ENCODE measurements at regions not wholly inside any gene's neighbourhood (a gene's known extent, or its start where the extent isn't known, plus 50 kb on each side); places are given as distances from the start of the nearest gene placed in this dataset.

DNA sequence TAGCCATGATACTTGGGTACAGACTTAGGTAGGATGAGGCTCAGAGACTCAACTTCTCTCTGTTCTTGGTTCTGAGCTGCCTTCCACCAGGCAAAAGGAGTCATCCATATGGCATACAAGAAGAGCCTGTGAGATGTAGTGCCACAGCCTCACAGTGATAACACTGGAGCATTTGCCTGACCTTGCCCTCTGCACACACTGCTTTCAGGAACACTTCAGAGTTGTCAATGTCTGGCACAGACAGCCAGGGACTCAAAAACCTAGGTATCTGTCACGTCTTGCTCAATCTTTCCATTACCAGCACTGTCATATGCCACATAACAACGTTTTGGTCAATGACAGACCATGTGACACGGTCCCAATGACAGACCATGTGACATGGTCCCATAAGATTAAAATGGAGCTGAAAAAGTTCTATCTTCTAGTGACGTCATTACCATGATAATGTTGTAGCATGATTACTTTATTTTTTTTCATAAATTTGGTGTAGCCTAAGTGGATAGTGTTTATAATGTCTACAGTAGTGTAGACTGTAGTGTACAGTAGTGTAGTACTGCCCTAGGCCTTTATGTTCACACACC, 199.9 kb upstream of the CTTNBP2NL start:
- in situ Hi-C loops (cut with HindIII; ENCODE audit: low sequenced_read_pairs), result no loop called here

DNA sequence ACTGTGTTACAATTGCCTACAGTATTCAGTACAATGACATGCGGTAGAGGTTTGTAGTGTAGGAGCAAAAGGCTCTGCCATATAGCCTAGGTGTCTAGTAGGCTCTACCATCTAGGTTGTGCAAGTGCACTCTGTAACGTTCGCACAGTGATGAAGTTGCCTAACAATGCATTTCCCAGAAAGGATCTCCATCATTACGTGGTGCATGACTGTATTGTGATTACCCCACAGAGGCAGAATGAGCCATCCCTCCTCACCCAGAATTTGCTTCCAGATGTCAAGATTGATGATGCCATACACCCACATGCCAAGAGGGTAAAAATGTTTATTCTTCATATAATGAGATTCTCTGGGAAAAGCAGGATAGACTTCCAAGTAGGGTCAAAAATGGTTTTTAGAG, 199.3 kb upstream of the CTTNBP2NL start:
- in situ Hi-C loops (cut with HindIII; ENCODE audit: low sequenced_read_pairs), result no loop called here

DNA sequence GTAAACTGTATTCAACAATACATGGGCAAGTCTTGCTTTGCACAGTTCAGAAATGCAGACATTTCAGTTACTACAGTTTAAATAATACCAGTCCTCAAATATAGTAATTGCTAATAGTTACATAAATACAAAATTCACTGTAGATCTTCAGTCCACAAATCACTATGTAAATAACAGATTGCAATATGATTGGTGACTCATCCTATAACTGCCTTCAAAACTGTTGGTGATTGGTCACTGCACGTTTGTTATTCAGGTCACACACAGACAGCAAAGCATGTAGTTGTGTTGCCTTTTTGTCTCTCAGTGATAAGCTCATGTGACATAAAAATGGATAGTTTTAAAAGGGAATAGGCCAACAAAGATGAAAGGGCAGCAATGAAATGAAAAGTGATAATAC, 186.5 kb upstream of the CTTNBP2NL start:
- in situ Hi-C loops (cut with HindIII; ENCODE audit: low sequenced_read_pairs), result no loop called here

DNA sequence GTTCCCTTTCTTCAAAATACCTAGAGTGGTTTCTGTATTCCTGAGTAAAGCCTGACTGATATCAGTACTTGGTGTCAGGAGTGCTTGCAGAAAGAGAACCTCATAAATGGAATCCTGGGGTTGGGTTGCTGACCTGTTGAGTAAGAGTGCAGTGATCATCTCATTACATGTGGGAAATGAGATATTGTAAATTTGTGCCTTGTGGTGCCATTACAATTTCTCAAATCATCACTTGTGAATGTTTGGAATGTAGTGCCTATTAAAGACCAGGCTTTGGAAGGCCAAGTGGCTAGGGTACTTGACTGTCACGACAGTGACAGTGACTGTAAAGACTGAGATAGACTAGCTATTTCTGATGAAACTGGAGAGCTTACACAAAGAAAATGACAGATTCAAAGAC, 176.7 kb upstream of the CTTNBP2NL start:
- in situ Hi-C loops (cut with HindIII; ENCODE audit: low sequenced_read_pairs), result no loop called here

DNA sequence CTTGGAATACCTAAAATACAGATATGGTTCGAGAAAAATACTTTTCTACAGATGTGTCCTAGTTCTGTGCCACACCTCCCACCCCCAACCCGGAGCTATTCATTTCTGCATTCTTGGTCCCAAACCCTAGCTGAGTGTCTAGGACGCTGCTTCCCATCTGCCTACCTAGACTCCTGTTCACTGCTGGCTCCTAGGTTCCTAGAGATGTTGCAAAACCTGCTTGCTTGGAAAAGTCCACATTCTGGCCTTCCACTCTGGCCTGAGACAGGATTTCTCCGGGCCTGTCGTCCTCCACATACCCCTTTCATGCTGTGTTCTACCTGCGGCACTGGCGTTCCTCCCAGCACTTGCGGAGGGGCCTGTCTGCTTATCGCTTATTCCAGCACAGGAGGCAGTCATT, 165.8 kb upstream of the CTTNBP2NL start:
- in situ Hi-C loops (cut with HindIII; ENCODE audit: low sequenced_read_pairs), result loop anchor here (25.0 kb wide), 1 partner anchor 107 kb away; no protein-coding TSS in a partner anchor

DNA sequence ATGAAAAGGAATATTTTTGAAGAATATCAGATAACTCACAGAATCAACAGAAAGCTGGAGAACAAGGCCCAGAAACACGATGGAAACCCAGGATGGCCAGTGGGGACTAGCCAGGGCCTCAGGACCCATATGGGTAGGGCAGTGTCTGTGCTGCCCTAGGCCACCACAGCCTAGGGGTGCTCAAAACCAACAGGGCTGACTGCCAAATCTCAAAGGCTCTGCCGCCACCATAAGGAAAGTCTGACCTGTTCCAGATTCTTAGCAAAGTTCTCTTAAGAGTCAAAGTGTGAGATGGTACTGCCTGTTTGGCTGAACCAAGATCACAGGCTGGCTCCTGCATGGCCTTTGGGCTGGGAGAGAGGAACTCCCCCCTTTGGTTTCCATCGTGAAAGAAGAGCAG, 164.7 kb upstream of the CTTNBP2NL start:
- in situ Hi-C loops (cut with HindIII; ENCODE audit: low sequenced_read_pairs), result loop anchor here (25.0 kb wide), 1 partner anchor 106 kb away; no protein-coding TSS in a partner anchor

DNA sequence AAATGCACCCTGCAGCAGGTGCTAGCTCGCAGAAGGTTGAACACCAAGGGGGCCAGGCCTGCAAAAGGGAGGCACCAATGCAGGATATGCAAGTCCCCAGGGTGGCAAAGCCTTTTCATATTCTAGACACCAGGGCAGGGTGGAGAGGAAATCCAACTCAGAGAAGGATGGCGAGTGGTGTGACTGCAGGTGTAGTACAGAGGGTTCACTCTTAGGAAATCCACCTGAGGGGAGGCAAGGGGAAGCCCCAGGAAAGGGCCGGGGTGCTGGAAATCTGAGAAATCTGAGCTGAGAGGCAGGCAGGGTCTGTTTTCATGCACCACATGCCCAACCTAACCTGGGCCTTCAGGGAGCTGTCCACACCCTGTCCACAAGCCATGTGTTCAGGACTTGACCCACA, 163.2 kb upstream of the CTTNBP2NL start:
- in situ Hi-C loops (cut with HindIII; ENCODE audit: low sequenced_read_pairs), result loop anchor here (25.0 kb wide), 1 partner anchor 104 kb away; no protein-coding TSS in a partner anchor

DNA sequence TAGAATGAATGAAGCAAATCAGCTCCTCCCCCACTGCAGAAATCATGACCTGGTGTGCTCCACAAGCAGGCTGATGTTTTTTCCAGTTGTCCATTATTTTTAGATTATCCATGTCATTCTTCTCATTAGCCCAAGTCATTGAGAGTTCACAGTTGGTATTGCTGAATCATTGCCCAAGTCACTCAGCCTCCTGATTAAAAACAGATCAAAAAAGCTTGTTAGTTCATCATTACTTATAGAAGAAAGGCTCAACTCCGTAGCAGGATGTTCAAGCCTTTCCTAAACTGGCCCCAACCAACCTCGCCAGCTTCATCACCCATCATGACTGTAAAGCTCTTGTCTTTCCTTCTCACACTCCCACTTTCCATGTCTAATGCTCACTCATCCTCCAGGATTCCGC, 161.3 kb upstream of the CTTNBP2NL start:
- in situ Hi-C loops (cut with HindIII; ENCODE audit: low sequenced_read_pairs), result loop anchor here (25.0 kb wide), 1 partner anchor 103 kb away; no protein-coding TSS in a partner anchor

DNA sequence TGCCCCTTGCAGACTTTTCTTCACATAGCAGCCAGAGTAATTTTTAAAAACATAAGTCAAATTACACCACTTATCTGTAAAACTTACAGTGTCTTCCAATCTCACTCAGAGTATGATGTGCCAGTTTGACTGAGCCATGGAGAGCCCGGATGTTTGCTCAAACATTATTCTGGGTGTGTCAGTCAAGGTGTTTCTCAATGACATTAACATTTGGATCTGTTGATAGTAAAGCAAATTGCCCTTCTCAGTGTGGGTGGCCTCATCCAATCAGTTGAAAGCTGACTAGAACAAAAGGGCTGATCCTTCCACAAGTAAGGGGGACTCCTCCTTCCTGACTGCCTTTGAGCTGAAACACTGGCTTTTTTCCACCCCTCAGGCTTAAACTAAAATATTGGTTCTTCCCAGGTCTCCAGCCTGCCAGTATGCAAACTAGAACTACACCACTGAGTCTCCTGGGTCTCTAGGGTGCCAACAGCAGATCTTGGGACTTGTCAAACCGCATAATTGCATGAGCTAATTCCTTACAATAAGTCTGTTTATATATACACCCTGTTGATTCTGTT, 157.9 kb upstream of the CTTNBP2NL start:
- in situ Hi-C loops (cut with HindIII; ENCODE audit: low sequenced_read_pairs), result loop anchor here (25.0 kb wide), 1 partner anchor 99 kb away; no protein-coding TSS in a partner anchor

DNA sequence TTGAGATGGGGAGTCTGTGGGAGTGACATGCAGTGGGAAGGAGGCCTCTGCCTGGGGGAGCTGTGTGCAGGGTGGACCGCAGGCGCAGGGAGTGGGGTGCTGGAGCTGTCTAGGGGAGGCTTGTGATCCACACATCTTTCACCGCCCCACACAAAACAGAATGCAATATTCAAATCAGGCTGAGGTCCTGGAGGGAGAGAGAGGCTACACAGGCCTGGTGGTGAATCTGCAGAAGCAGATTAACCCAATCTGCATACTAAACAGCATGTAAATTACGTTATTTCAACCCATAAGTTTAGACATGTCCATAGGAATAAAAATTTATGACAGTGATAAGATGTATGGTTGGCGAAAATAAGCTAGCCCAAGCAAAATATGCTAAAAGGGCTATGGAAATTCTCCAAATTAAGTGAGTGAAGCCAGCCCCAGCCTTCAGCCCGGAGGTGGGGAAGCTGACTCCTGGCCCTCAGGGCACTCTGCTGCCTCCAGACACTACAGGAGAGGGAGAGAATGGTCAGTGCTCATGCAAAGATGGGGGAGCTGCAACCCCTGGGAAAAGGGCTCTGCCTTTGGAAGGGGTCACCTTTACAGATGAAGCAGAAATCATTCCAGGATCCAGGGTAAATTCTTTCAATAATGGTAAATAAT, 156.2 kb upstream of the CTTNBP2NL start:
- in situ Hi-C loops (cut with HindIII; ENCODE audit: low sequenced_read_pairs), result loop anchor here (25.0 kb wide), 1 partner anchor 97 kb away; no protein-coding TSS in a partner anchor

DNA sequence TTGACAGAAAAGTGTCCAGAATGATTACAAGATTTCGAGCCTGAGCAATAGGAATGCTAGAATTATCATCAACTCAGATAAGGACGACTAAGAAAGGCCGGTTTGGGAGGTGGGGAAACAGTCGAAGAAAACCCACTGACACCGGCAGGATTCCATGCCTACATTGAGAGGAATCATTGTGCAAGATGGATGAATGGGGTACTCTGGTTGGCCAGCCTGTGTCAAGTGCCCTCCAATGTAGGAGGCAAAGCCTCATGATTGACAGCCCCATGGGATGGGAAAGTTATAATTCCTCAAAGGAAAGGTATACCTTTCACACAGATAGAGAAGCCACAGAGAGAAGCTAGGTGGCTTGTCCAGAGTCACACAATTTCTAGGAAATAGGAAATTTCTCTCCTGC, 153.5 kb upstream of the CTTNBP2NL start:
- in situ Hi-C loops (cut with HindIII; ENCODE audit: low sequenced_read_pairs), result loop anchor here (25.0 kb wide), 1 partner anchor 95 kb away; no protein-coding TSS in a partner anchor

DNA sequence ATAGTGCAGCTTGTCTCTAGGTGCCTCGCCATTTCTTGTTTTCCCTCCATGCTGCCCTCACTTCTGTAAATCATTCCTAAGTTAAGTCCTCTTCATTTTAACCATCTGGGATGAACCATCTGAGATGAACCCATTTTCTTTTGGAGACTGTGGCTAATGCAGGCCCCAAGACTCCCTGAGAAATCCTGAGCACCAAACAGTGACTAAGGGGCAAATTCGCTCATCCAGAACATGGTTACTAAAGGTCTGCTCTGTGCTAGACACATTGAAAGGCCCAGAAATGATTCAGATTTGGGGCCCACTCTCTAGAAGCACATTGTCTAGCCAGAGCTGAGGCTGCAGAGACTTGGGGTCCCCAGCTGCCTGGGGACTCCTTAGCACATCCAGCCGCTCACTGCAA, 151.9 kb upstream of the CTTNBP2NL start:
- in situ Hi-C loops (cut with HindIII; ENCODE audit: low sequenced_read_pairs), result loop anchor here (25.0 kb wide), 1 partner anchor 93 kb away; no protein-coding TSS in a partner anchor

DNA sequence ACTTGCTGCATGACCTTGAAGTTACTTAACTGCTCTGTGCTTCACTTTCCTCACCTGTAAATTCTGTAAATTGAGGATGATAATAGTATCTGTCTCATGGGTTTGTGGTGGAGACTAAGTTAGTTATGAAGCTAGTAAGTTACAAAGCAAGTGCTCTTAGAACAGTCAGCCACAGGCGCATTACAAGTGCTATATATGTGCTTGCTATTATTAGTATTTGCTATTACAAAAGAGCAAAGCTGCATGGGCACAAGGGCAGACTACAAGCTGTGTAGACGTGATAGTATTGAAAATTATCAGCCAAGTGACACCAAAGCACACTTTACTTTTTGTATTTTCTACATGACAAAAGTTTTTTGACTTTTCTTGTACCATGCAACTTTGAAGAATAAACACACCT, 150.9 kb upstream of the CTTNBP2NL start:
- in situ Hi-C loops (cut with HindIII; ENCODE audit: low sequenced_read_pairs), result loop anchor here (25.0 kb wide), 1 partner anchor 92 kb away; no protein-coding TSS in a partner anchor

DNA sequence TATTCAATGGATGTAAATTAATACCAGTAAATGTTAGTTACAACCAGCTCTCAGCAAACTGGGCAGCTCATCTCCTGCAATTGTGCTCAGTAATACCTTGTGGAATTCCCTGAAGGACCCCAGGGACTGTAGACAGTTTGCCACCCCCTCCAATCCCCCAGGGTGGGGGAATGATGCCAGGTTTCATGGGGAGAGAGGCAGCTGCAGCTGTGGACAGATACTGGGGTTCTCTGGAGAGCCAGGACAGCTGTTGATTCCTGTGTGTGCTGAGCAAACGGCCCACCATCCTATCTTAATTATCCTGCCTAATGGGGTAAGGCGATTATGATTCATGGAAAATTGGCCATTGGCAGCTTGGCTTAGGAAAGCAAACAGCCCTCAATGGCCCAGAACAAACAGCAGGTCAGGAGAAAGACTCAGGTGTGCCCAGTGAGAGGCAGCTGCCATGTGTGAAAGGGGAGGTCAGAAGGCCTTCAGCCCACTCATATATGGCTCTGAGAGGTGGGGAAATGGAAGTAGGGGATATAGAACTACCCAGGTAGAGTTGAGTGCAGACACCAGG, 148.9 kb upstream of the CTTNBP2NL start:
- in situ Hi-C loops (cut with HindIII; ENCODE audit: low sequenced_read_pairs), result loop anchor here (25.0 kb wide), 1 partner anchor 90 kb away; no protein-coding TSS in a partner anchor

DNA sequence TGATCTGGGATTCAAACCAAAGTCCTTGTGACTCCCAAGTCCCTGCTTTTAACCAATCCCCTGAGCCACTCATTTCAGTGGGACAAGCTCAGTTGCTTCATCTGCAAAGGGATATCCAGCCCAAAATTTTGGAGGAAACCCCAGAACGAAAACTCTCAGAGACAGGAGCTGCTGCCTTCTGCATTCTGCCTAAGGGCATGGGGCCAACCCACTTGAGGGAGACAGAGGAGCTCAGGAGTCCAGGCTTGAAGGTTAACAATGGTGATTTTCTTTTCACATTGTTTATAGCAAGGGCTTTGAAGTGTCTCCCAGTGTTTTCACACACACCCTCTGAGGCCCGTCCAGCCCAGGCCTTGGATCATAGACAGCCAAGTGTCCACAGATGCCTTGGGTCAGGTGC, 148.1 kb upstream of the CTTNBP2NL start:
- in situ Hi-C loops (cut with HindIII; ENCODE audit: low sequenced_read_pairs), result loop anchor here (25.0 kb wide), 1 partner anchor 89 kb away; no protein-coding TSS in a partner anchor

DNA sequence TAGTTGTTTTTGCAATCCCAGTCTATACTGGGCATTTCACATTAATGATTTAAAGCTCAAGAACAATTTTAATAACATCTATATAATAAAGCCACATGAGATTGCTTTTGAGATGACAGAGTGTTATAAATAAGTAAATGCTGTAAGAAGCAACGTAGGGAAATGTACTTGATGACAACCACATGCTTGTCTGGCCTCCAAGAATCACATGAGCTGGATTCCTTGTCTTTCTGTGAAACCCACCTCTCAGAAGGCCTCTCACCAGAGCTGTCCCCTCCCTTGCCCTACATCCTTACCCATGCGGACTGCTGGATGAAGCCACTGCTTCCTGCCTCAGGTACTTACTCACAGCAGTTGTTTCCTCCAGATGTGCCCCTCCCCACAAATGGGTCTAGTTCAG, 145.1 kb upstream of the CTTNBP2NL start:
- in situ Hi-C loops (cut with HindIII; ENCODE audit: low sequenced_read_pairs), result no loop called here

DNA sequence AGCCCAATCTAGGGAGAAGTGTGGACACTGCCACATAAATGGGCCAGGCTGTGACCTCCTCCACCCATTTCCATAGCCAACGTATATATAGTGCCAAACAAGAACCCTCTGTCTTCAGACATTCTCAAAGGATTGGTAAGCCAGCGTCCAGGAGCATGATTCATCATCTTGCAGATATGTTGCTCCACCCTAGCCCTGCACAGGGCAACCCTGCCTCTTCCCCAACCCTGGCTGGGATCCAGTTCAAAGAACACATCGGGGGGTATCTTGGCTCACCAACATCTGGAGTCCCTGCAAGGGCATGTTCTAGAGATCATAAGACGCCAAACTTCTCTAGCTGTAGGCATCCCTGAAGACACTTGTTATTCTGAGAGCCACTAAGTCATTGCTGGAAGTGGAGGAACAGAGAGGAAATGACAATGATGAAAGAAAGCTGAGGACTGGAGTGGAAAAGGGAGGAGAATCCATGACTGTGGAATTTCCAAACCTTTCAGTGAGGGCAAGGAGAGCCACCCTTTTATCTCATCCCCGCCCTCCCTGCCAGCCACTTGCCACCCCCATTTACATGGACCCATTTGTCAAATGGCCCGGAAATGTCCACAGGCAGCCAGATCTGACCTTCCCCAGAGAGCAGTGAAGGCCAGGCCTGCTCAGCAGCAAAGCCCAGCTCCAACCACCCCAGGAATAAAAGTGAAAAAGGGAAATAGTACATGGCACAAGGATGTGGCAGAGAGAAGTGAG, 144.1 kb upstream of the CTTNBP2NL start:
- in situ Hi-C loops (cut with HindIII; ENCODE audit: low sequenced_read_pairs), result no loop called here

DNA sequence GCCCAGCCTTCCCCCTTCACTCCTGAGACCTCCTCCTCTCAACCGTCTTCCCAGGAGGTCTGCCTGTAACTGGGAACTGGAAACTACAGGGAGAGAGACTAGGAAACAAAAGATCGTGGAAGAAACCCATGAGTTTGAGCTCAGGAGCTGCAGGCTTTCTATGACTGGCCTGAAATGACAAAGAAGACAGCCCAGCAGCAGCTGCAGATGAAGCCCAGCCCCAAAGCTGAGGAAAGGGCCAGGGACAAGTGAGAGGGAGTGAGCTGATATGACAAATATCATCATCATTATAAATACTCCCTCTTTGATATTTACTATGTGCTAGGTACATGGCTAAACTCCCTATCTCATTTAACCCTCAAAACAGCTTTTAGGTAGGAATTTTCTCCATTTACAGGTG, 142.6 kb upstream of the CTTNBP2NL start:
- in situ Hi-C loops (cut with HindIII; ENCODE audit: low sequenced_read_pairs), result no loop called here

DNA sequence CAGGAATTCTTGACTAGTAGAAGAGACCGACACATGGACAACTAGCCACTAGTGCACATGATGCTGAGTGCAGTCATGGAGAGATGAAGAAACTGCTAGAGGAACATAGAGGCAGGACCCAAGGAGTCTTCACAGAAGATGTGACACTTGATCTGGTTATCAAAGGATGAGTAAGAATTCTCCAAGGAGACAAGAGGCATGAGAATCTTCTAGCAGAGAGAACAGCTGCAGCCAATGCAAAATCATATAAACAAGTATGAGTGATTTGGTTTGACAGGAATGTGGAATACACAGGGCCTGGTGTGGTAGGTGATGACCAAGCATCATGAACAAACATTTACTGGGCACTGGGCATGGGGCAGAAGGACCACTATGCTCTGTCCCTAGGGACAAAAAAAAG, 140.9 kb upstream of the CTTNBP2NL start:
- in situ Hi-C loops (cut with HindIII; ENCODE audit: low sequenced_read_pairs), result no loop called here

DNA sequence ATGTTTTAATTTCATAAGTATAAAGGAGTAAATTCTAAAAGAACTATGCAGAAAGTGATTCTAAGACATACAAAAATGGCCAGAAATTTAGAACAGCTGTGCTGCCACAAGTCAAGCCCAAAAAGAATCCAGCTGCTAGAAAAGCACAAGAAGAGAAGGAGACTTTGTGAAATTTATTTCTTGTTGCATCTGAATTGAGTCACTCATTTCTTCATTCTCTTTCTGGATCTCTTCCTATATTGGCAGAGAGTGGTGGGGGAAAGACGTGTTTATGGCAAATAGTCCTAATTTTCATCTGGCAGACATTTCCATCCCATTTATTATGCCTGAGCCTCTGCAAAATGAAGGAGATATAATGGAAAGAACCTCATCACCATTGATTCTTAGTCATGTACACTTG, 139.6 kb upstream of the CTTNBP2NL start:
- in situ Hi-C loops (cut with HindIII; ENCODE audit: low sequenced_read_pairs), result no loop called here

Measured in endothelial cell of hepatic sinusoid (primary cell).